Pancreas (tissue), 10 donors: ENCODE measurements at regions not wholly inside any gene's neighbourhood (a gene's known extent, or its start where the extent isn't known, plus 50 kb on each side); places are given as distances from the start of the nearest gene placed in this dataset.

Source experiments
- ATAC-seq, 4 donors: fragments of 200-7000 bp; cut with Tn5 transposase; one replicate each; pipeline versions ENCODE4 v1.8.0 to v1.9.1; 2020; ENCODE audit warnings: mild to moderate bottlenecking in 4 of 4, moderate library complexity in 4 of 4
- DNase-seq, 6 donors: peaks; one replicate each; pipeline ENCODE4 v3.0.0-alpha.2; 2020
- FAIRE-seq: peaks from 2 replicates; lab custom pipeline; 2012; peaks lifted over from hg19 to GRCh38; lab: Jason Lieb, UNC
- H3K27ac ChIP-seq, 4 donors: fragments of 200-600 bp; sonication (generic); 1 replicate in 3 of 4; 2 replicates in 1 of 4; pipeline versions ENCODE4 v1.5.0 to v1.8.0; 2020
- H3K27me3 ChIP-seq, 4 donors: fragments of 200-600 bp; one replicate each; pipeline ENCODE4 v1.8.0; 2021
- H3K36me3 ChIP-seq, 3 donors: fragments of 200-600 bp; sonication (generic) in 1 of 3; one replicate each; pipeline versions ENCODE4 v1.5.0 to v1.8.0; 2020 to 2021
- H3K4me1 ChIP-seq, 3 donors: fragments of 200-600 bp; one replicate each; pipeline ENCODE4 v1.8.0; 2021
- H3K4me3 ChIP-seq, 4 donors: fragments of 200-600 bp; sonication (generic) in 2 of 4; one replicate each; pipeline versions ENCODE4 v1.5.0 to v1.8.0; 2020 to 2021
- H3K9me3 ChIP-seq, 4 donors: fragments of 200-600 bp; one replicate each; pipeline ENCODE4 v1.8.0; 2021
- WGBS, 2 donors: extraction: QIAGEN DNeasy Blood & Tissue Kit; methylation state at CpG; one replicate each; pipeline ENCODE4 v1.1.7; 2013; 5-methylcytosine and 5-hydroxymethylcytosine counted together
- intact Hi-C, 3 donors: fragments of 100-400 bp; cut with DNase I; formaldehyde crosslinking; loops; one replicate each; pipeline versions ENCODE4 v1.11.1 to v1.14.2; 2022
- TF ChIP-seq, protein P1 (sequence below), 4 donors: fragments of 200-600 bp; sonication (generic) in 3 of 4; IDR thresholded peaks; one replicate each; pipeline versions ENCODE4 v1.5.0 to v1.8.0; 2021; ENCODE audit warnings: antibody characterized with exemption in 4 of 4
- donor health status: healthy with polysubstance abuse.
- donor health status: DM: no; HTN: no; CAD: no; lungs with moderate emphysema.
- donor health status: DM: no; HTN: no; CAD: no.
- donor health status: control.
- donor health status: control.
- donor health status: Bipolar disorder and iron deficiency.
- donor health status: DM: yes; HTN: yes; CAD: no.
- donor health status: DM: no; HTN: no; CAD: no.
- donor health status: DM: no; HTN: no; CAD: no.
- donor health status: DM: yes; HTN: yes; CAD: no.

DNA sequence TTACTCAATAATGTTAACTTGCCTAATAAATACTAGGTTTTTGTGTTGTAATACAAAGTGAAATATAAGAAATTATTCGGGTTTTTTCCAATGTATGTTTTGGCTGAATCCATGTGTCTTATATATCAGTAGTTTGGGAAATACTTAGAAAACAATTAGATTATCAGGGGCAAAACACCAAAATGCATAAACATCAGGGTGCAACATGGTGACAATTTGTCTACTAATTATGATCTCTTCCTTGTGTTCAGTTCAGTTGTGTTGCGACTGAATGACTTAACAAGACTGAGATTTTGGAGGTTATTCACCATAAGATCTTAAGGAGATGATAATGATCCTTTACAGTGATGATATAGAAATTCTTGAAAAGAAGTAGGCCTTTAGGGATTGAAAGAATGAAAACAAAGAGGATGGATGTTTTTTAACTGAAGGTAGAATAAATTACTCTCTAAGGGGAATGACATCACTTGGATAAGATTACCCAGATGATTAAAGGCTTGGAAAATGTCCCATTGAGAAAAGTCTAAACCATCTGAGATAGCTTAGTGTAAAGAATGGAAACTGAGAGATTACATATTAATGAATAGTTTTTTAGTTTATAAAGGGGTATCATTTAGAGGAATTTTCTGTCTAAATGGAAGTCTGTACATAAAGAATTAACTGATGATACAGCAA lies 415.8 kb downstream of the SPATA31D1 start:
- no peaks in the 10 kb centered on the region for H3K36me3 ChIP-seq
- 77 to 81% methylated on average over 2 of the region's 2 CpGs for WGBS, 2 donors
- H3K27ac ChIP-seq, result no peak overlapping the region
- peak in 1 of 4 donors; percentile 11 for ATAC-seq
- no peaks in the 10 kb centered on the region for H3K27me3 ChIP-seq
- no peak for FAIRE-seq
- H3K4me1 ChIP-seq, result peaks cover 0 to 6% (median 0%) of the 10 kb centered on the region in 3 donors
- TF ChIP-seq, protein P1, sequence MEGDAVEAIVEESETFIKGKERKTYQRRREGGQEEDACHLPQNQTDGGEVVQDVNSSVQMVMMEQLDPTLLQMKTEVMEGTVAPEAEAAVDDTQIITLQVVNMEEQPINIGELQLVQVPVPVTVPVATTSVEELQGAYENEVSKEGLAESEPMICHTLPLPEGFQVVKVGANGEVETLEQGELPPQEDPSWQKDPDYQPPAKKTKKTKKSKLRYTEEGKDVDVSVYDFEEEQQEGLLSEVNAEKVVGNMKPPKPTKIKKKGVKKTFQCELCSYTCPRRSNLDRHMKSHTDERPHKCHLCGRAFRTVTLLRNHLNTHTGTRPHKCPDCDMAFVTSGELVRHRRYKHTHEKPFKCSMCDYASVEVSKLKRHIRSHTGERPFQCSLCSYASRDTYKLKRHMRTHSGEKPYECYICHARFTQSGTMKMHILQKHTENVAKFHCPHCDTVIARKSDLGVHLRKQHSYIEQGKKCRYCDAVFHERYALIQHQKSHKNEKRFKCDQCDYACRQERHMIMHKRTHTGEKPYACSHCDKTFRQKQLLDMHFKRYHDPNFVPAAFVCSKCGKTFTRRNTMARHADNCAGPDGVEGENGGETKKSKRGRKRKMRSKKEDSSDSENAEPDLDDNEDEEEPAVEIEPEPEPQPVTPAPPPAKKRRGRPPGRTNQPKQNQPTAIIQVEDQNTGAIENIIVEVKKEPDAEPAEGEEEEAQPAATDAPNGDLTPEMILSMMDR (IDR thresholded peaks at IDR 0.05), result no peak
- intact Hi-C loops, result no loop called here
- H3K9me3 ChIP-seq, result no peaks in the 10 kb centered on the region
- DNase-seq, result no peak
- no peak overlapping the region for H3K4me3 ChIP-seq

DNA sequence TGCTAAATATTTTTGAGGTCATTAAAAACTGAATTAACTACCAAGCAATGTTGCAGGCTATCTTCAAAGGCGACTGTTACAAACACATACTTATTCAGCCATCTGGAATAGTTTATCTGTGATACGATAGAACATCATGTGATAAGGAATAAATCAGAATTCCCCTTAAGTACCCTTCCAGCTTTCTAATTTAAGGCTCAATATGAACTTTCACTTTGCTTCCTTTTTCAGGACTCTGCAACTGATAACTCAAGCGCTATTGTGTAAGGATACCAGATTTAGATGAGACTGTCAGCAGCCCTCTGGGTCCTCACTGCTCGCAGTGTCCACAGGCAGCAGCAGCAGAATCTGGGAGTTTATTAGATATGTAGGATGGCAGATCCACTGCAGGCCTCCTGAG lies 416.3 kb downstream of the SPATA31D1 start:
- DNase-seq (no peak), ATAC-seq (peak in 1 of 4 donors; percentile 37), FAIRE-seq (no peak)
- Histone ChIP-seq H3K27me3 (no peaks in the 10 kb centered on the region), H3K36me3 (no peaks in the 10 kb centered on the region), H3K9me3 (no peaks in the 10 kb centered on the region), H3K4me3 (no peak overlapping the region), H3K27ac (no peak overlapping the region), H3K4me1 (peaks cover 0 to 6% (median 0%) of the 10 kb centered on the region in 3 donors)
- TF ChIP-seq, protein P1 (IDR thresholded peaks at IDR 0.05), result no peak
- intact Hi-C loops, result no loop called here
- 63 to 64% methylated on average over 4 of the region's 4 CpGs for WGBS, 2 donors

DNA sequence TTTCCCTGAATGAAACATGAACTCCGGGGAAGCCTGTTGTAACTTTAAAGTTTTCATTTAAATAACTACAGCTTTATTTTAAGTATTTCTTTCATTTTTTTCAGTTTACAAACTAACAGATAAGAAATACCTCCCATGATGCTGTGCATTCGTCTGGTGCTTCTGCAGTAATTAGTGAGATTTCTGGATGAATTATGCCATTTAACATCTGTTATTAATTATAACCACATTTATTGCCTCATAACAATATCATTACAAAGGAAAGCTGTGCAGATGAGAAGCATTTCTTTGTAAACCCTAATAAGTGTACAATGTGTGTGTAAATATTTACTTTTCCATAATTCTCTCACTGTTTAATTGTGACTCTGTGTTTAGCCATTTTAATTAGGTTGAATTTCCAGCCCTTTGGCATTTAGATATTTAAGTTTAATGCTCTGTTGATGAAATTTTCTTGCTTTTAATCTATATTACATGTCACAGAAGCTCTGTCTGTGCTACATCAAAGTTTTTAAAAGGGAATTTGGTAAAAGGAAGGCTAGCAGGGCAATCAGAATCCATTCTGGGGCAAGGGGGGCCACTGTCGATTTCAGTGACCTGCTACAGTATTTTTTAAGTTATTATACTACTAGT lies 418.0 kb downstream of the SPATA31D1 start:
- Histone ChIP-seq H3K4me3 (no peak overlapping the region), H3K36me3 (no peaks in the 10 kb centered on the region), H3K27me3 (no peaks in the 10 kb centered on the region), H3K27ac (no peak overlapping the region), H3K9me3 (no peaks in the 10 kb centered on the region), H3K4me1 (peaks cover 0 to 6% (median 0%) of the 10 kb centered on the region in 3 donors)
- intact Hi-C loops, result no loop called here
- TF ChIP-seq, protein P1 (IDR thresholded peaks at IDR 0.05), result no peak
- FAIRE-seq (no peak), DNase-seq (no peak), ATAC-seq (no peak)
- 63 to 77% methylated on average over 3 of the region's 3 CpGs for WGBS, 2 donors

DNA sequence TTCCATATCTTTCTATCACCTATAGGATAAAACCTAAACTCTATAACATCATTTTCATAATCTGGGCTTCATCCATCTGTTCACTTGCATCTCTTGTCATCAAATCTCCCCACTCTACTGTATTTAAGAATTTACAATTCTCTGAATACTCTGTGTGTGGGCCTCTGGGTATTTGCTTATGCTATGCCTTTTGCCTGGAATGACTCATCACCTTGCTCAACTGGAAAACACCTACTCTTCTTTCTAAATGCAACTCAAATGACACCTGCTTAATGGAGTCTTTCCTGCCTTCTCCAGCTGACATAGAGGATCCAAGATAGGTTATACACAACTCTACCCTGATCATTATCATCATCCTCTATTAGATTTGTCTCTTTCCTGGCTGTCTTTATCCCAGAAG lies 421.7 kb downstream of the SPATA31D1 start:
- no peaks in the 10 kb centered on the region for H3K27me3 ChIP-seq
- intact Hi-C loops, result no loop called here
- H3K4me3 ChIP-seq, result no peak overlapping the region
- no peak for FAIRE-seq
- TF ChIP-seq, protein P1 (IDR thresholded peaks at IDR 0.05), result no peak
- H3K9me3 ChIP-seq, result no peaks in the 10 kb centered on the region
- no peaks in the 10 kb centered on the region for H3K4me1 ChIP-seq
- H3K36me3 ChIP-seq, result no peaks in the 10 kb centered on the region
- no peak for DNase-seq
- H3K27ac ChIP-seq, result no peak overlapping the region
- peak in 1 of 4 donors; percentile 35 for ATAC-seq

DNA sequence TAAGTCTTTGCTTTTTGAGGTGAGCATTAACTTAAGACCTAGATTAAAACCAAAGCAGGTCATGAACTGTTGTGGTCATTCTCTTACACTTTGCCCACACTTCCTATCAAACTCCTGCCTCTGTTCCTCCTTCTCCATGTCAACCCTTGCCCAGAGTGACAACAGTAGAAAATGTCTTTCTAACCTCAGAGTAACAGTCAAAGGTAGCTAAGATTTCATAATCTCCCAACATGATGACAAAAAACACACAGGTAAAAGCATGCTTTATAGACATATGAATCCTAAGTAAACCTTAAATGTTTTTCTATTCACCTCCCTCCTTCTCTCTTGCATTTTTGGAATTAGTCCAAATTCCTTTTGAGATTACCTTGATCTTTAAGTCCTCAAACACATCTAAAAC lies 422.3 kb downstream of the SPATA31D1 start:
- no peaks in the 10 kb centered on the region for H3K27me3 ChIP-seq
- no peak overlapping the region for H3K4me3 ChIP-seq
- FAIRE-seq (no peak), DNase-seq (no peak), ATAC-seq (no peak)
- intact Hi-C loops, result no loop called here
- H3K9me3 ChIP-seq, result no peaks in the 10 kb centered on the region
- H3K36me3 ChIP-seq, result no peaks in the 10 kb centered on the region
- no peaks in the 10 kb centered on the region for H3K4me1 ChIP-seq
- TF ChIP-seq, protein P1 (IDR thresholded peaks at IDR 0.05), result no peak
- no peak overlapping the region for H3K27ac ChIP-seq
